NCI-H1417 (cell line): ENCODE measurements at regions not wholly inside any gene's neighbourhood (a gene's known extent, or its start where the extent isn't known, plus 50 kb on each side); places are given as distances from the start of the nearest gene placed in this dataset.
"Not testable (repeated sequence)": the region's sequence is repeated elsewhere in the genome, so short reads cannot be mapped to it uniquely, and the experiment has no call there.

Experiments used
- DNase-seq, 3 experiments: peaks; one replicate each; lab custom pipeline; 2025; lab: John Stamatoyannopoulos, UW

DNA sequence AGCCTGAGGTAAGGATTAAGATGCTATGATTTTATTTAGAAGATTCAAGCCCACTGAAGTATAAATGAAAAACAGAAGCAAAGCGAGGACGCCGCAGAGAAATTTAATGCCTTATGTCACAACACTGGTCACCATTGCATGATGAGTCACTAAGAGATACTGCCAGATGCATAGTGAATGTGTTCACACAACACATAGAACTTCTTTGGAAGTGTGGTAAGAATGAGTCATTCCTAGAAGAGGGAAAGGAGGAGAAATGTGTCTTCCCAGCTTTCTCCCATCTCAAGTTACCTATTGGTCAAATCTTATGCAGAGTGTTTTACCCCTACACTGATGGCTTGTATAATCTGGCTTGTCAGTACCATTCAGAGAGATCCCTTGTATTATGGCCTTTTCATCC lies 465.3 kb upstream of the ARRDC3 start:
- DNase-seq: no peak

DNA sequence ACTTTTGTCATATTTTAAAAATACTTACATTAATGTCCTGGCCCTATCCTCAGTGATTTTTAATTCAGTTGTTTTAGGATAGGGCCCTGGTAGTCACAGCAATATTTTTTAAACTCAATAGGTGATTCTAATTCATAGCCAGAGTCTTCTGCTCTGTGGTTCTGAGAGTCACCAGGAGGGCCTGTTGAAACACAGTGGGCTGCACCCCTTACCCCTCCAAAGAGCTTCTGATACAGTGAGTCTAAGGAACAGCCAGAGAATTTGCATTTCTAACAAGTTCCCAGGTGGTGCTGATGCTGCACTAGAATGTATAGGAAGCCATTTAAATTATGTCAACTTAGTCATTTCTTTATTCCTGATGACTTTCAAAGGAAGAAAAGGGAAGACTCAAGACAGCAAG lies 458.3 kb upstream of the ARRDC3 start:
- DNase-seq: no peak

DNA sequence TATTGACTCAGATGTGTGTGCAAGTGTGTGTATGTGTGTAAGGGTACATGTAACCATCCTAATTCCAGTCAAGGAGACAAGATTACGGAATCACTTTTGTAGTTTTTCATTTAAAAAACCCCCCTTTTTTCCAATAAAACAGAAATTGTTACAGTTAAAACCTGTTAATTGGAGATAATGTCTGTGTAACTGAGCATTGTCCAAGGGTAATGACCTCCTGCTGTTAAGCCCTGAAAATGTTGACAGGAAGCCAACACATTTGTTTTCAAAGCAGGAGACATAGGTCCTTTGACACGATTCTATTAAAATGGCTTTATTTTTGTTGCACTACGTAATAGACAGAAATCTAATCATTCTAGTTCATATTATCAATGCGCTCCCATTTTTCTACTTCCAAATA lies 457.3 kb upstream of the ARRDC3 start:
- DNase-seq: peak in 2 of 3 experiments; percentile 40 to 70

DNA sequence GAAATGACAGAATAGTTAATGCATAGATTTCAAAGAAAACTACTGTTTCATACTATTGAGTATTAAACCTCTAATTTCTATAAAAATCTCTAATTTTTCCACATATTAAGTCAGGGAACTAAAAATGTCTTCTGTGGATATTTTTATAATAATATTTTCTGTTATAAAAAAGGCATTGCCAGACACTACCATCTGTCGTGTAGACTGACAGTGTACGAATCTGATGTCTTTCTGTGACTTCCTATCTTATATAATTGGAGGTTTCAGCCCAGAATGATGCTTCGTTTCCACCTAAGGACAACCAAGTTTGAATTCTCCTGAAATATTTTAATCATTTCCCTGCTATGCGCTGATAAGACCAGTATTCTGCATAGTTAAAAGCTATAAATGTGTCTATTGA lies 456.6 kb upstream of the ARRDC3 start:
- no peak for DNase-seq

DNA sequence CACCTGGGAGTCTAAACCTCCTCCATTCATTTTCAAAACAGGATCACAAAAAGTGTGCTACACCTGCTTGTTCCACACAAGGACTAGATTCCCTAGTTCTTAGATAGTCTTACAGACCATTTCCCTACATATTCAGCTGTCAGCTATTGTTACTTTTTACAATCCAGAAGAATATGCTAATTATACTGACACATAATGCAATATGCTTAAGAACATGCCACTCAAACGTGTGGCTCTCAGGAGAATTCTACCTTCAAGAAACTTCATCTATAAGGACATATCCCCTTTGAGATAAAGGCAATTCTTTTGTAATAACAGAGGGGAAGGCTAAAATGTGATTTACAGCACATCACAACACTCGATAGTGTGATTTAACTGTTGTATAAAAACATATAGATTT lies 456.1 kb upstream of the ARRDC3 start:
- peak in 1 of 3 experiments; percentile 2 for DNase-seq

DNA sequence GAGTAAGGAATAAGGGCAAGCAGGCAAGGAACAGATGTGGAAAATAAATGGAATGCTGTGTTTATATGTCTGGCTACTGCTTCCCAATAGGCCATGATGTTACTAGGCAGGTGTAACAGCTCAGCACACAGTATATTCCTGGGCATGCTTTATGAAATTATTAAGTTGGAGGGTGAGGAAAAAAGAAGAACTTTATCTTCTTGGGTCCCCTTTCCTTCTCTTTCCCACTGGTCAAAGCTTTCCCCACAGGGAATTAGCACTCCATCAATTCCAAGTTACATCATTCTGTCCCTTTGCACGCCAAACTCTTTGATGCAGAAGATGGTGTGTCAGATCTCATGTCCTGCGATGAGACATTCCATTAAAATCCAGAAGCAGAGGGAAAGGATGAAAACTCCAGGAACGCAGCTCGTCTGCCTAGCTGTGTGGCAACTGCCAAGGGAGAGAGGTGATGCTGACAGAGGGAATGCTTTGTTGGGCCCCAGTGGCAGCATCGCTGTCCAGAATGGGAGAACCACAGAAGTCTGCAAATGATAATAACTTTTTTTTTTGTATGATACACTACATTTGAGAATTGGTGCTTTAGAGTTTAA lies 447.3 kb upstream of the ARRDC3 start:
- DNase-seq: no peak

DNA sequence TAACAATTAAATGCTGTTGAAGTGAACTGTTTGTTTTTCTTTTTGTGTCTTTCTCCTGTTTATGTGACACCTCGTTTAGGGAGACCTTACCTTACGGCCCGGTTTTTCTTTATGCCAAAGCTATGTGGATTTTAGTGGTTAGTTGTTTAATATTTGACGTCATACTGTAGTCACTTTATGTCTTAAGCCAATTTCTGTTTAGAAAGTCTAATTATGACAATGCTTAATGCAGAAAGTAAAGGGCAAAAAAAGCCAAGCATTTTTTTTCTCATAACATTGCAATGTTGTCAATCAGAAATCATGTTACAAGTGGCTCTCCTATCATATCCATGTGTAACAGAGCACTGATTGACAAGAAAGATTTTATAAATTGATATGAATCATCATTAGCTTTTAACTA lies 442.5 kb upstream of the ARRDC3 start:
- DNase-seq: peak in 1 of 3 experiments; percentile 1

DNA sequence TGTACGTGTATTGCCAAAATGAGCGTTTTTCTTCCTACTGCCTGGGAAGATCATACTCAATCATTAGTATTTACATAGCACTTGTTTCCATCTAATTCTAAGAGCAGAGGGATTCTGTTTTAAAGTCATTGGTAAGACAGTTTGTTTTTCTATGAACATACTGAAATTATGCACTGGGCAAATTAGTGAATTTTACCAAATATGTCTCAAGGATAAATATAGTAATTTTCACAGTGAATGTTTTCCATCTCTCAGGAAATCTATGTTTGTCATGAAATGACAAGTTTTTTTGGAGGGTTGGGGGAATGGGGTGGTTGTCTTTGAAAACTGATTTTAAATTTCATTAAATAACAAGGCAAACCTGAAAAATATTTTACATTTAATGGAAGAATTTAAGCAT lies 441.3 kb upstream of the ARRDC3 start:
- no peak for DNase-seq

DNA sequence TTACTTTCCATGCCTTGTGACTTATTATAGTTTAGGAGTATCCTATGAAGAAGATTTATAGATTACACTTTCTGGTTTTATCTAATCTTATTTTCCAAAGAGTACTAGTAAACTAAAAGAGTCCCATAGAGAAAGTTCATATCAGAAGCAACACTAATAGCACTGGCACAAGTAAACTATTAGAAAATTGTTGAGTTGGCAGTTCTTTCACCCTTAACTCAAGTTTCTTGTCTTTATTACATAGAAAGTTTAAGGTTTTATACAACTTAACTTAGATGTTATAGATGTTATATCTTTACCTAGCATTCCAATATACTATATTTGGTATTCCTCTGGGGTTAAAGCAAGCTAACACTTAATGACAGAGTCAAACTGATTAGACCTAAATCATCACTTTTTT lies 437.8 kb upstream of the ARRDC3 start:
- no peak for DNase-seq

DNA sequence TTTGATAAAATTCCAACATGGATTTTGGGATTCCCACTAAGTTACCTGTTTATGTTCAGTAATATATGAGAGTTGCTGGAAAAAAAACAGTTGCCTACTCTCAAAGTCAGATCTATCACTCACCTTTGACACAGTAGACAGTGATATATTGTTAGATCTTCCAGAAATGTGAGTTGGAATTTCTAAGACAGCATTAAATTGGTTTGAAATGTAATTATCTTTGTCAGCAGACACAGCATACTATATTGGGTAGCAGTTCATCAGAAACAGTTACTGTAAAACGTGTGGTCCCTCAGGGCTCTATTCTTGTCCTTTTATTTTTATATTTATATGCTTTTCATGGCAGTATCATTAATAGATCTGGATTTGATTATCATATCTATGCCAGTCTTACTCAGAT lies 433.6 kb upstream of the ARRDC3 start:
- no peak for DNase-seq

DNA sequence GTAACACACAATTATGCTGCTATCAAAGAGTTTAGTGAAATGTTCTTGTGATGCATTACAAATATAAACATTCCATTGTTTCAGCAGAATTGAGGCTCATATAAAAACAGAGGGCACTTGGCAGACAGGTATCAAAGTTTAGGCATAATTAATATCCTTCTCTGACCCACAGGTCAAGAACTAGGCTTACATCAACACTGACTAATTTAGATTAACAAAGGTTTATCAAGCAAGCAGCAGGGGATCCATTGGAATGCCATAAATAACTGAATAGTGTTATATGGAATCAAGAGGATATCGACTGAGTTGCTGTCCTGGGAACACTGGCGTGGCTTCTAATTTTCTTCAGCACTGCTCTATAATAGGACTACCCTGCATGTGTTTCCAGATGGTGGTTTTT lies 414.5 kb upstream of the ARRDC3 start:
- no peak for DNase-seq

DNA sequence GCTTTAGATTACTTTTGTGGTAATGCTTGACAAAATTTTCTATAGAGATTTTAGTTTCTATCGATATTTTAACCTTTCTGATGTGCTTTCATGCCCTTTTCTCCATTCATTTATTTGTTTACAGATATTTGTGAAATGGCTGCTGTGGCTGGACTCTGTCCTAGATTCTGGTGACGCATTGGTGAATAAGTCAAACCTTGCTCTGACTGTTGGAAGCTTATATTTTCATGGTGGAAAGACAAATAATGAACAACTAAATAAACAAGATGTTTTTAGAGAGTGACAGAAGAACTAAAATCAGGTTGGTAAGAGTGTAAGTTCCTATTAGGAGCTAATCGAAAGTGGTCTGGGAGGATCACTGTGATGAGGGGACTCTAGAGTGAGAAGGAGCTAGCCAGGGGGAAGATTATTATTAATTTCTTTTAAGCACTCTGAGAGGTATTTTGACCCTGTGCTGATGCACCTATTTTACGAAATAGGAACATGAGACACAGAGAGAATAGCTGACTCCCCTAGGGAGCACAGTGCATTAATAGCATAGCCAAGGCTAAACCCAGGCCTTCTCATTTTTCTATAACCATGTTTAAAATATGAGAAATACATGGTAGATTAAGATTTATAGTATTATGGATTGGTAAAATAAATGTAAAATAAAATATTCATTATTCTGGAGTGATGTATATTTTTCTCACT lies 411.9 kb upstream of the ARRDC3 start:
- no peak for DNase-seq

DNA sequence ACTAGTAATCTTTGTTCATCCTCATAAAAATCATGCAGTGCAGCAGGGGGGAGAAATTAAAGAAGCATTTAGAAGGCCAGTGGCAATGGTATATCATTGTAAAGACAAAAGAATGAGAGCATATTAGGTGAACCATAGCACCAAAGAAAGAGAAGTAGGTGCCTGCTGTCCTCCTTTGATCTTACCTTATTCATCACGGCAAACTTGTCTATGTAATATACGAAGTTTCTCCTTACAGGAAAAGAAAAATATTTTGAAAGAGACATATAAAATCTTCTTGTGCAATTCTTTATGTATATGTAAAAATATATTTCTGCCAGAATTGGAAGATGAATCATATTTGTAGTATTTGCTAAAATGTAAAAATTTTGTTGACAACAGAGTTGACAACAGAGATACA lies 411.3 kb upstream of the ARRDC3 start:
- DNase-seq: no peak

DNA sequence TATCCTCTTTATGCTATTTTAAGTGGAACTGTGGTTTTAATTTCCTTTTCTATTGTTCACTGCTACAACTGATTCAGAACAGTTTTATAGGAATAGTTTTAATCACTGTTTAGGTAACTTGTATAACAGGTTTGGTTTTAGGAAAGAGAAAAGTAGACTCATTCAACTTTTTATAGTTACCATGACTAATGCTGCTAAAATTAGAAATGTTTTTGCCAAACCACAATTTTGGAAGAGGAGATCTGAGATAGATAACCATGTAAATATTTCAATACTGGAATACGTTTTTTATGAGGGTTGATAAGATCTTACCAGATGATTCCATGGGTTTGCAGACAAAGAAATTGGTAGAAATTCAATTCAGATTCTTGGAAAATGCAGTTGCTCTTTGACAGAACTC lies 404.6 kb upstream of the ARRDC3 start:
- DNase-seq: no peak

DNA sequence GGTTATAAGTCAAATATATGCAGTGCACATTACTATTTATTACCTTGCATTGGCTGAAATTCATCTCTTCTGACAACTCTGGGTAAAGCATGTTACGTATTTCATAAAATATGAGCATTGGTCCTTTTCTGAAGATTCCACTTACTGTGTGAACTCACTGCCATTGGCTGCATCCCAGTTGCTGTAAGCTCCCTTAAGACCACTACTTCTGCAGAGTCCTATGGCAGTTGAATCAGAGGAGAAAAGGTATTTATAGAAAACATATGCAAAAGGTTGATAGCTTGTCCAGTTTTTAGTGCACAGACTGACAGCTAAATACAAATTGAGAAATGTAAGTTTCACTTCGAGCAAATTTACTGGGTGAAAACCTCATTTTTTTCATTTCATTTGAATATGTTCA lies 394.6 kb upstream of the ARRDC3 start:
- DNase-seq: no peak

DNA sequence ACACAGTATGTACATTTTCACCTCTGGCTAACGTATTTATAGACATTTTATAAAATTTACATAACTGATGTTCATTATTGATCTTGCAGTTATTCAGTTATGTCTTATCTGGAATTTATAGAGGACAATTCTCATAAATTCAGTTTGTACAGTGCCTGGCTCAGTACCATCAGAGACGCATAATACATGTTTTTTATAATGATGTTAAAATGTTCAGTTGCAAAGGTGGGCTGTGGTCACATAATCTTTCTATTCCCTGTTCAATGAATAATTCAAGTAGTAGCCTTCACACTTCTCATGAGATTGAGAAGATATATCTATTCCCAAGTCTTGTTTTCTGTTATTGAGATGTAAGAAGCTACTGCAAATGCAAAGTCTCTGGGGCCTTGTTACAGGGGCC lies 393.1 kb upstream of the ARRDC3 start:
- no peak for DNase-seq

DNA sequence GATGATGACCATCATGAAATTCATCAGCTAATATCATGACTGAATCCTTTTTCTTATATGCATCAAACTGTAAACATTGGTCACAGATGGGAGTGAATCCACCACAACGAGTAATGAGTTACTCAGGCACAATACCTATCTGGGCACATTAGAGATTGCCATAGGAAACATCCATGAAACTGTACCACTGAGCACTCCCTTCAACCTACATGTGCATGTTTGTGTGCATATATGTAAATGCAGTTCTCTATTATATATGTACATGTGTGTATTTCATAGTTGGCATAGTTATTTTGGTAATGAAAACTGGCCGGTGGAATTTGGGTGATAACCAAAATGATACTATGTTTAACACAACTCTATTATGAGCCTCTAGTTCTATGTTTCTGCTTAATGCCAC lies 387.3 kb upstream of the ARRDC3 start:
- DNase-seq: no peak

DNA sequence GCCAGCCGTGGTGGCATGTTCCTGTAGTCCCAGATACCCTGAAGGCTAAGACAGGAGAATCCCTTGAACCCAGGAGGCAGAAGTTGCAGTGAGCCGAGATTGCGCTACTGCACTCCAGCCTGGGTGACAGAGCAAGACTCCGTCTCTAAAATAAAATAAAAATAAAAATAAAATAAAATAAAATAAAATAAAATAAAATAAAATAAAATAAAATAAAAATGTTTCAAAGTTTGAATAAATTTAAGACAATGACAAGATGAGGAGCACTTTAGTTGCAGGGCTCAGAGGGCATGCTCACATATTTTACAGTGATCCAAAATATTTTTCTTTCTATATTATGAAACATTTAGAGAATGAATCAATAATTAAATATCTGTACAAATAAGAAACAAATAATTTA lies 374.3 kb upstream of the ARRDC3 start:
- DNase-seq: not testable (repeated sequence)

DNA sequence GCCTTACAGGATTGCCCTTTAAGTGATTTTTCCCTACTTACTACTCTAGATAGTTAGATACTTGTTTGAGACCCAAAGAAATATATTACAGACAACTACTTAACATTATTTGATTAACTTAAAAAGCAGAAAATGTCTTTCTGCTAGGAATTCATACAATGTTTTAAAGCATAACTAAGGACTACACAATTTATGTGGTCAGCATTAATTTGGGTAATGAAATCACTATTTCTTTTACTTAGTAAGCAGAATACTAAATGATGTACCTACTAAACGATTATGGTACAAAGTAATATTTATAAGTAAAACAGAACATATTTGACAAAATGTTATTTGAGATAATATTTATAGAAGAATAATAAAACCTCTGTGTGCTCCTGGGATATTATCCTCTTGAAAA lies 371.9 kb upstream of the ARRDC3 start:
- no peak for DNase-seq

DNA sequence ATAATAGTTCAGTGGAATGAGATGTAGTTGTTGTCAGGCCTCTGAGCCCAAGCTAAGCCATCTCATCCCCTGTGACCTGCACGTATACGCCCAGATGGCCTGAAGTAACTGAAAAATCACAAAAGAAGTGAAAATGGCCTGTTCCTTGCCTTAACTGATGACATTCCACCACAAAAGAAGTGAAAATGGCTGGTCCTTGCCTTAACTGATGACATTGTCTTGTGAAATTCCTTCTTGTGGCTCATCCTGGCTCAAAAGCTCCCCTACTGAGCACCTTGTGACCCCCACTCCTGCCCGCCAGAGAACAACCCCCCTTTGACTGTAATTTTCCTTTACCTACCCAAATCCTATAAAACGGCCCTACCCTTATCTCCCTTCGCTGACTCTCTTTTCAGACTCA lies 361.4 kb upstream of the ARRDC3 start:
- not testable (repeated sequence) for DNase-seq

DNA sequence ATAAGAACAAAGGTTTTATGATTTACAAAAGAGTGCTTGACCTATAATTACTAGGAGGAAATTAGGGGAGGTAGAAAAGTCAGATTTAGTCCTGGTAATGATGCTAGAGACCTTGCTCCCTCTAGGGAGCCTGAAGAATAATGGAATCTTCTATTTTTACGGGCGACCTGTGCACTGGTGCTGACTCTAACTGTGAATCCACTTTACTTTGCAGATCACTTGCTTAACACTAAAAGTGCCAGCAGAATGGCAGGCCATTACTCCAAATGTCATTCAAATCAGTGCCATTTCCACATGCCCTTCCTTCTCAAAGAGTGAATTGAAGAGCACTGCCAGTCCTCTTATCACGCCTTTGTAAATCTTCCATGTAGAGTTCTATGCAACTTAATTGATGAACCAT lies 359.4 kb upstream of the ARRDC3 start:
- DNase-seq: peak in 1 of 3 experiments; percentile 76

DNA sequence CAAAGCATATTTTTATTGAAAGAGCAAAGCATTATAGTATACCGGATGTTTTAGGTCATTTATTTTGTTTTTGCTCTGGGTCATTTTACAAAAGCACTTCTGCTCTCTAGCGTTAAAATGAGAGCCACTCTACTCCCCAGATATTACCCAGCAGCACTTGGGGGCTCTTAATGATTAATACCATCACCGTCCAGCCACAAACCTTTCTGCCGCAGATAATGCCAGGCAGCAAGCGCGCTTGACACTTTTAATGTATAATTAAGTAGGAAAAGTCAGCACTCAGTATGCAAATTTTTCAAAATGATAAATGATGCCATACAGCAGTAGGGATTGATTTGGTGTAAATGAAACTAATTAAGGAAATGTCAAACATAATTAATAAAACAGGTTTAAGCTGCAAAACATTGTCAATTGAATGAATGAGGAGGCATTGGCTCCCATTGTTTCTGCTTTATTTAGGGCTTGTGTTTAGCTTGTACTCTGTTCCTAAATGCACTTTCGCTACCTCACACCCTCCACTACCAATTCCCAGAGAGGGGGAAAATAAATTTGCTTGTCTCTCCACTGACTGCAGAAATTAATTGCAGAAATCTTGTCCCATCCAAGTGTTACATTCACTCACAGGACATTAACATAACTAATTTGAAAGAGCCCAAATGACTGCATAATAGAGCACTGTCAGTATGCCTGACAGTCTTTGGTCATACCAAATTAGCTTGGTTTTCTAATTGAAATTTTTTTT lies 358.8 kb upstream of the ARRDC3 start:
- DNase-seq: no peak

DNA sequence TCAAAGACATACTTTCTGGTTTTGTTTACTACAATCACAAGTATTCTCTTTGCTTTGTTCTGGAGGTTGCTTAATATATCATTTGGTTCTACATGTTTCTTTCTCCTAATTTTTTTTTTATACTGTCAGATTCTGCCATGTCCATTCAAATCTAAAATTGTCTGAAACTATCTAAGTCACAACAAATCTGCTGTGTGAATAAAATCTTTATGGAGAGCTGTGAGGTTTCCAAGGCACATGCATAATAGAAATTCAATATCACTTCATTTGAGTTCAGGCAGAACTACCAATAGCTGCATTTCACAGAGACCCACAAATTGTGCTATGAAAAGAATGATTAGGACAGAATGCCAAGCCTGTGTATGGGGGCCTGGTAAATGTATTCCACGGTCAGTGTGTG lies 346.9 kb upstream of the ARRDC3 start:
- no peak for DNase-seq

DNA sequence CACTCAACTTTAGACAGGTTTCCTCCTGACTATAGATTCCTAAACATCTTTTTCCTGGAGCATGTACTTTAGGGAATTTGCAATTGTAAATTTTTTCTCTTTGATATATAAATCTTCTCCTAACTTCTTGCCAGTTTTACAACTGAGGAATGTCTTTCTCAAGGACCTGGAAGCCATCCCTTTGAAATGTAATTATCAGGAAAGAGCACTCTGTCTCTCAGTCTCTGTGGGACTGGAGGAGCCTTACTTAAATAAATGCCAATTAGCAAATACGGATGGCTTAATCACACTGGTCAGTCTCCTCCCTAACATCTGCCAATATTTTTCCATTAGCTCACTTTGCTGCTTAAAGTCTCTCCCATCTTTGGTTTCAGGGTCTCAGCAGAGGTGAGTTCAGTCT lies 344.3 kb upstream of the ARRDC3 start:
- DNase-seq: no peak
